ENCODE measurements at regions not wholly inside any gene's neighbourhood (a gene's known extent, or its start where the extent isn't known, plus 50 kb on each side); places are given as distances from the start of the nearest gene placed in this dataset.

GRCh38 chr14:101151226-101151926 lies 247.9 kb upstream of the RTL1 start:
- H3K4me3 ChIP-seq (ENCODE audit: low read length), result no peak overlapping the region
- no peaks in the 10 kb centered on the region for H3K36me3 ChIP-seq (ENCODE audit: control insufficient read depth, insufficient read depth, low read length)
- H3K9me3 ChIP-seq (ENCODE audit: control insufficient read depth, insufficient read depth, low read length), result no peaks in the 10 kb centered on the region
- DNase-seq (no peak), ATAC-seq (no peak)
- Mint-ChIP-seq H3K4me1 (no peaks in the 10 kb centered on the region), H3K4me3 (no peak overlapping the region), H3K27me3 (ENCODE audit: low read depth in 2 of 2) (peaks cover 19 to 31% of the 10 kb centered on the region in 2 donors), H3K36me3 (peaks cover 12% of the 10 kb centered on the region), H3K9me3 (peaks cover 2 to 9% of the 10 kb centered on the region in 2 donors), H3K27ac (no peak overlapping the region)
- H3K27ac ChIP-seq (ENCODE audit: low read length), result no peak overlapping the region
- no peaks in the 10 kb centered on the region for H3K4me1 ChIP-seq (ENCODE audit: control insufficient read depth, insufficient read depth, low read length)
- 84% methylated on average over 28 of the region's 28 CpGs for WGBS (ENCODE audit: insufficient coverage)
- intact Hi-C loops (cut with micrococcal nuclease), result no loop called here
- no peak for TF ChIP-seq CTCF (IDR thresholded peaks at IDR 0.05)
- H3K27me3 ChIP-seq (ENCODE audit: control insufficient read depth, insufficient read depth, low read length), result no peaks in the 10 kb centered on the region

- ATAC-seq, result no peak
- Histone ChIP-seq H3K27me3 (ENCODE audit: control insufficient read depth, insufficient read depth, low read length) (no peaks in the 10 kb centered on the region), H3K4me3 (ENCODE audit: low read length) (no peak overlapping the region), H3K36me3 (ENCODE audit: control insufficient read depth, insufficient read depth, low read length) (no peaks in the 10 kb centered on the region), H3K4me1 (ENCODE audit: control insufficient read depth, insufficient read depth, low read length) (no peaks in the 10 kb centered on the region), H3K27ac (ENCODE audit: low read length) (no peak overlapping the region), H3K9me3 (ENCODE audit: control insufficient read depth, insufficient read depth, low read length) (no peaks in the 10 kb centered on the region)
- Mint-ChIP-seq H3K4me1 (no peaks in the 10 kb centered on the region), H3K9me3 (peaks cover 2 to 9% of the 10 kb centered on the region in 2 donors), H3K27ac (no peak overlapping the region), H3K27me3 (ENCODE audit: low read depth in 2 of 2) (peaks cover 19 to 34% of the 10 kb centered on the region in 2 donors), H3K36me3 (peaks cover 12% of the 10 kb centered on the region), H3K4me3 (no peak overlapping the region)
- TF ChIP-seq CTCF (IDR thresholded peaks at IDR 0.05), result no peak
- DNase-seq, result no peak
- WGBS (ENCODE audit: insufficient coverage), result 90% methylated on average over 18 of the region's 18 CpGs
- intact Hi-C loops (cut with micrococcal nuclease), result no loop called here
These were observed 248.4 kb upstream of the RTL1 start for GRCh38 chr14:101151927-101152305.

- ATAC-seq (no peak), DNase-seq (no peak)
- Histone ChIP-seq H3K9me3 (ENCODE audit: control insufficient read depth, insufficient read depth, low read length) (no peaks in the 10 kb centered on the region), H3K27me3 (ENCODE audit: control insufficient read depth, insufficient read depth, low read length) (no peaks in the 10 kb centered on the region), H3K27ac (ENCODE audit: low read length) (no peak overlapping the region), H3K4me3 (ENCODE audit: low read length) (no peak overlapping the region), H3K4me1 (ENCODE audit: control insufficient read depth, insufficient read depth, low read length) (no peaks in the 10 kb centered on the region), H3K36me3 (ENCODE audit: control insufficient read depth, insufficient read depth, low read length) (no peaks in the 10 kb centered on the region)
- Mint-ChIP-seq H3K9me3 (peaks cover 2% of the 10 kb centered on the region in 2 donors), H3K27me3 (ENCODE audit: low read depth in 2 of 2) (peaks cover 13 to 33% of the 10 kb centered on the region in 2 donors), H3K4me1 (no peaks in the 10 kb centered on the region), H3K36me3 (peaks cover 4% of the 10 kb centered on the region), H3K4me3 (no peak overlapping the region), H3K27ac (no peak overlapping the region)
- 87% methylated on average over 8 of the region's 8 CpGs for WGBS (ENCODE audit: insufficient coverage)
- TF ChIP-seq CTCF (IDR thresholded peaks at IDR 0.05), result no peak
- intact Hi-C loops (cut with micrococcal nuclease), result no loop called here
These were observed 249.3 kb upstream of the RTL1 start for GRCh38 chr14:101152855-101153254.

- H3K27ac Mint-ChIP-seq, result no peak overlapping the region
- DNase-seq, result no peak
- H3K9me3 Mint-ChIP-seq, result no peaks in the 10 kb centered on the region
- H3K4me3 Mint-ChIP-seq, result no peak overlapping the region
- 91% methylated on average over 2 of the region's 2 CpGs for WGBS (ENCODE audit: insufficient coverage)
- Histone ChIP-seq H3K9me3 (ENCODE audit: control insufficient read depth, insufficient read depth, low read length) (no peaks in the 10 kb centered on the region), H3K4me1 (ENCODE audit: control insufficient read depth, insufficient read depth, low read length) (no peaks in the 10 kb centered on the region), H3K27ac (ENCODE audit: low read length) (no peak overlapping the region), H3K4me3 (ENCODE audit: low read length) (no peak overlapping the region), H3K36me3 (ENCODE audit: control insufficient read depth, insufficient read depth, low read length) (no peaks in the 10 kb centered on the region), H3K27me3 (ENCODE audit: control insufficient read depth, insufficient read depth, low read length) (no peaks in the 10 kb centered on the region)
- H3K36me3 Mint-ChIP-seq, result no peaks in the 10 kb centered on the region
- peaks cover 11 to 33% of the 10 kb centered on the region in 2 donors for H3K27me3 Mint-ChIP-seq (ENCODE audit: low read depth in 2 of 2)
- no peak for TF ChIP-seq CTCF (IDR thresholded peaks at IDR 0.05)
- no peak for ATAC-seq
- no peaks in the 10 kb centered on the region for H3K4me1 Mint-ChIP-seq
- intact Hi-C loops (cut with micrococcal nuclease), result no loop called here
These were observed 250.2 kb upstream of the RTL1 start for GRCh38 chr14:101153691-101154090.
